ENCODE measurements at regions not wholly inside any gene's neighbourhood (a gene's known extent, or its start where the extent isn't known, plus 50 kb on each side); places are given as distances from the start of the nearest gene placed in this dataset.

- no peak overlapping the region for H2AFZ ChIP-seq (ENCODE audit: low read length)
- H3K4me3 ChIP-seq (ENCODE audit: insufficient read depth, low read length) = no peak overlapping the region
- no peaks in the 10 kb centered on the region for H3K4me1 ChIP-seq (ENCODE audit: insufficient read depth, low read length)
- no peak for TF ChIP-seq CTCF (IDR thresholded peaks at IDR 0.05; ENCODE audit: extremely low read depth, low read depth, low read length)
- no peak overlapping the region for H3K4me2 ChIP-seq (ENCODE audit: insufficient read depth, low read length)
- H3K27ac ChIP-seq (ENCODE audit: low read depth, low read length) = no peak overlapping the region
- no peaks in the 10 kb centered on the region for H4K20me1 ChIP-seq (ENCODE audit: insufficient read depth, low read length)
- no peaks in the 10 kb centered on the region for H3K36me3 ChIP-seq (ENCODE audit: insufficient read depth, low read length)
- peak; percentile 13 for DNase-seq (ENCODE audit: insufficient read length, low spot score, missing footprints)
- H3K9me3 ChIP-seq (ENCODE audit: low read depth, low read length) = no peaks in the 10 kb centered on the region
- H3K79me2 ChIP-seq (ENCODE audit: insufficient read depth, low read length) = no peaks in the 10 kb centered on the region
- no peaks in the 10 kb centered on the region for H3K27me3 ChIP-seq (ENCODE audit: insufficient read depth, low read length)
Observed at GRCh38 chr5:16350816-16351215, 114.8 kb downstream of the ZNF622 start.

- Histone ChIP-seq H4K20me1 (ENCODE audit: insufficient read depth, low read length) (no peaks in the 10 kb centered on the region), H3K79me2 (ENCODE audit: insufficient read depth, low read length) (no peaks in the 10 kb centered on the region), H3K4me3 (ENCODE audit: insufficient read depth, low read length) (no peak overlapping the region), H3K4me1 (ENCODE audit: insufficient read depth, low read length) (no peaks in the 10 kb centered on the region), H3K9me3 (ENCODE audit: low read depth, low read length) (no peaks in the 10 kb centered on the region), H3K36me3 (ENCODE audit: insufficient read depth, low read length) (no peaks in the 10 kb centered on the region), H2AFZ (ENCODE audit: low read length) (no peak overlapping the region), H3K27me3 (ENCODE audit: insufficient read depth, low read length) (no peaks in the 10 kb centered on the region), H3K27ac (ENCODE audit: low read depth, low read length) (no peak overlapping the region), H3K4me2 (ENCODE audit: insufficient read depth, low read length) (no peak overlapping the region)
- TF ChIP-seq CTCF (IDR thresholded peaks at IDR 0.05; ENCODE audit: extremely low read depth, low read depth, low read length) = no peak
- DNase-seq (ENCODE audit: insufficient read length, low spot score, missing footprints) = no peak
Observed at GRCh38 chr5:16346380-16346779, 119.2 kb downstream of the ZNF622 start.

- H3K36me3 ChIP-seq (ENCODE audit: insufficient read depth, low read length) = no peaks in the 10 kb centered on the region
- no peaks in the 10 kb centered on the region for H3K27me3 ChIP-seq (ENCODE audit: insufficient read depth, low read length)
- no peak for DNase-seq (ENCODE audit: insufficient read length, low spot score, missing footprints)
Observed at GRCh38 chr5:16345454-16345853, 120.1 kb downstream of the ZNF622 start.

GRCh38 chr5:16326137-16326536, 139.5 kb downstream of the ZNF622 start:
- Histone ChIP-seq H3K79me2 (ENCODE audit: insufficient read depth, low read length) (no peaks in the 10 kb centered on the region), H3K27ac (ENCODE audit: low read depth, low read length) (no peak overlapping the region), H3K4me2 (ENCODE audit: insufficient read depth, low read length) (no peak overlapping the region), H3K27me3 (ENCODE audit: insufficient read depth, low read length) (no peaks in the 10 kb centered on the region), H3K36me3 (ENCODE audit: insufficient read depth, low read length) (no peaks in the 10 kb centered on the region), H3K4me1 (ENCODE audit: insufficient read depth, low read length) (no peaks in the 10 kb centered on the region), H4K20me1 (ENCODE audit: insufficient read depth, low read length) (no peaks in the 10 kb centered on the region), H3K4me3 (ENCODE audit: insufficient read depth, low read length) (no peak overlapping the region), H3K9me3 (ENCODE audit: low read depth, low read length) (no peaks in the 10 kb centered on the region), H2AFZ (ENCODE audit: low read length) (no peak overlapping the region)
- TF ChIP-seq CTCF (IDR thresholded peaks at IDR 0.05; ENCODE audit: extremely low read depth, low read depth, low read length) = no peak
- DNase-seq (ENCODE audit: insufficient read length, low spot score, missing footprints) = no peak

More at GRCh38 chr5:16345454-16345853, 120.1 kb downstream of the ZNF622 start:
- Histone ChIP-seq H3K79me2 (ENCODE audit: insufficient read depth, low read length) (no peaks in the 10 kb centered on the region), H3K27ac (ENCODE audit: low read depth, low read length) (no peak overlapping the region), H3K4me2 (ENCODE audit: insufficient read depth, low read length) (no peak overlapping the region), H3K4me1 (ENCODE audit: insufficient read depth, low read length) (no peaks in the 10 kb centered on the region), H2AFZ (ENCODE audit: low read length) (no peak overlapping the region), H4K20me1 (ENCODE audit: insufficient read depth, low read length) (no peaks in the 10 kb centered on the region), H3K9me3 (ENCODE audit: low read depth, low read length) (no peaks in the 10 kb centered on the region), H3K4me3 (ENCODE audit: insufficient read depth, low read length) (no peak overlapping the region)
- TF ChIP-seq CTCF (IDR thresholded peaks at IDR 0.05; ENCODE audit: extremely low read depth, low read depth, low read length) = no peak
